HL-60 (cell line): ENCODE measurements at regions not wholly inside any gene's neighbourhood (a gene's known extent, or its start where the extent isn't known, plus 50 kb on each side); places are given as distances from the start of the nearest gene placed in this dataset.

ENCODE experiments used
- DNase-seq, 2 experiments: peaks; one replicate each; pipeline ENCODE4 v3.0.0-alpha.2; 2010 to 2020; ENCODE audit warnings: low read depth in 1 of 2, low spot score in 1 of 2
- H3K27ac ChIP-seq: fragments of 250-450 bp; sonication (Bioruptor Pico); replicated peaks from 2 replicates; pipeline ENCODE4 v1.5.1; 2020; ENCODE audit warnings: mild to moderate bottlenecking, moderate library complexity
- H3K27me3 ChIP-seq: fragments of 250-450 bp; sonication (Bioruptor Pico); 2 replicates; pipeline ENCODE4 v1.5.1; 2021; ENCODE audit warnings: mild to moderate bottlenecking, moderate library complexity; ENCODE audit not compliant: insufficient read depth, poor library complexity, severe bottlenecking
- H3K4me3 ChIP-seq: replicated peaks from 2 replicates; pipeline ENCODE4 v1.5.1; 2011; ENCODE audit warnings: mild to moderate bottlenecking, control low read depth, low read length; ENCODE audit not compliant: insufficient read depth
- CTCF ChIP-seq: IDR thresholded peaks from one replicate; pipeline ENCODE4 v1.5.1; 2011; ENCODE audit warnings: low read length, control low read depth, inconsistent platforms; ENCODE audit not compliant: insufficient read depth
- GABPA ChIP-seq: IDR thresholded peaks from 2 replicates; pipeline ENCODE4 v1.6.1; 2012; ENCODE audit warnings: low read depth
- POLR2AphosphoS5 ChIP-seq: IDR thresholded peaks from 2 replicates; pipeline ENCODE4 v1.6.1; 2012; ENCODE audit warnings: low read depth
- REST ChIP-seq: IDR thresholded peaks from 2 replicates; pipeline ENCODE4 v1.6.1; 2012; ENCODE audit warnings: low read depth; ENCODE audit not compliant: insufficient replicate concordance
- SPI1 ChIP-seq: IDR thresholded peaks from 2 replicates; pipeline ENCODE4 v1.6.1; 2012; ENCODE audit warnings: low read depth, mild to moderate bottlenecking, borderline replicate concordance

- no peak overlapping the region for H3K27ac ChIP-seq
- TF ChIP-seq REST (no peak), GABPA (no peak), CTCF (no peak), POLR2AphosphoS5 (no peak), SPI1 (no peak)
- no peak overlapping the region for H3K4me3 ChIP-seq
- peaks cover 2% of the 10 kb centered on the region for H3K27me3 ChIP-seq
- no peak for DNase-seq
These were observed 317.8 kb upstream of the MGAT5 start for GRCh38 chr2:133936096-133936495.

GRCh38 chr2:133936601-133937000, 317.3 kb upstream of the MGAT5 start:
- no peak for DNase-seq

GRCh38 chr2:133937669-133938068, 316.2 kb upstream of the MGAT5 start:
- TF ChIP-seq REST (no peak), GABPA (no peak), SPI1 (no peak), POLR2AphosphoS5 (no peak), CTCF (no peak)
- no peak overlapping the region for H3K4me3 ChIP-seq
- H3K27me3 ChIP-seq, result no peaks in the 10 kb centered on the region
- no peak overlapping the region for H3K27ac ChIP-seq
- no peak for DNase-seq

More at GRCh38 chr2:133936601-133937000, 317.3 kb upstream of the MGAT5 start:
- Histone ChIP-seq H3K27me3 (peaks cover 2% of the 10 kb centered on the region), H3K4me3 (no peak overlapping the region), H3K27ac (no peak overlapping the region)
- TF ChIP-seq REST (no peak), SPI1 (no peak), CTCF (no peak), GABPA (no peak), POLR2AphosphoS5 (no peak)
